ENCODE measurements at regions not wholly inside any gene's neighbourhood (a gene's known extent, or its start where the extent isn't known, plus 50 kb on each side); places are given as distances from the start of the nearest gene placed in this dataset.

DNA sequence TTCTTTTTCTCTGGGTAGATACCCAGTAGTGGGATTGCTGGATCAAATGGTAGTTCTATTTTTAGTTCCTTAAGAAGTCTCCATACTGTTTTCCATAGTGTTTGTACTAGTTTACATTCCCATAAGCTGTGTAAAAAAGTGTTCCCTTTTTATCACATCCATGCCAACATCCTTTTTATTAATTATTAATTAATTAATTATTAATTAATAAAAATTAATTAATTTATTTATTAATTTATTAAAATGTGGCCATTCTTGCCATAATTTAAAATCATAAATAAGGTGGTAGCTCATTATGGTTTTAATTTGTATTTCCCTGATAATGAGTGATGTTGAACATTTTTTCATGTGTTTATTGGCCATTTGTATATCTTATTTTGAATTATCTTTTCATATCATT is 173.9 kb upstream of the FOXN2 start:
- no peaks in the 10 kb centered on the region for H3K27me3 Mint-ChIP-seq (ENCODE audit: low read depth)
- TF ChIP-seq, protein P1, sequence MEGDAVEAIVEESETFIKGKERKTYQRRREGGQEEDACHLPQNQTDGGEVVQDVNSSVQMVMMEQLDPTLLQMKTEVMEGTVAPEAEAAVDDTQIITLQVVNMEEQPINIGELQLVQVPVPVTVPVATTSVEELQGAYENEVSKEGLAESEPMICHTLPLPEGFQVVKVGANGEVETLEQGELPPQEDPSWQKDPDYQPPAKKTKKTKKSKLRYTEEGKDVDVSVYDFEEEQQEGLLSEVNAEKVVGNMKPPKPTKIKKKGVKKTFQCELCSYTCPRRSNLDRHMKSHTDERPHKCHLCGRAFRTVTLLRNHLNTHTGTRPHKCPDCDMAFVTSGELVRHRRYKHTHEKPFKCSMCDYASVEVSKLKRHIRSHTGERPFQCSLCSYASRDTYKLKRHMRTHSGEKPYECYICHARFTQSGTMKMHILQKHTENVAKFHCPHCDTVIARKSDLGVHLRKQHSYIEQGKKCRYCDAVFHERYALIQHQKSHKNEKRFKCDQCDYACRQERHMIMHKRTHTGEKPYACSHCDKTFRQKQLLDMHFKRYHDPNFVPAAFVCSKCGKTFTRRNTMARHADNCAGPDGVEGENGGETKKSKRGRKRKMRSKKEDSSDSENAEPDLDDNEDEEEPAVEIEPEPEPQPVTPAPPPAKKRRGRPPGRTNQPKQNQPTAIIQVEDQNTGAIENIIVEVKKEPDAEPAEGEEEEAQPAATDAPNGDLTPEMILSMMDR (IDR thresholded peaks at IDR 0.05): no peak
- DNase-seq (ENCODE audit: low spot score): no peak
- no peak overlapping the region for H3K27ac Mint-ChIP-seq (ENCODE audit: unreplicated experiment)
- H3K9me3 Mint-ChIP-seq (ENCODE audit: low read depth): peaks cover 13% of the 10 kb centered on the region
- H3K36me3 Mint-ChIP-seq (ENCODE audit: low read depth): no peaks in the 10 kb centered on the region
- no peaks in the 10 kb centered on the region for H3K4me1 Mint-ChIP-seq (ENCODE audit: low read depth)
- H3K4me3 Mint-ChIP-seq (ENCODE audit: unreplicated experiment): no peak overlapping the region

DNA sequence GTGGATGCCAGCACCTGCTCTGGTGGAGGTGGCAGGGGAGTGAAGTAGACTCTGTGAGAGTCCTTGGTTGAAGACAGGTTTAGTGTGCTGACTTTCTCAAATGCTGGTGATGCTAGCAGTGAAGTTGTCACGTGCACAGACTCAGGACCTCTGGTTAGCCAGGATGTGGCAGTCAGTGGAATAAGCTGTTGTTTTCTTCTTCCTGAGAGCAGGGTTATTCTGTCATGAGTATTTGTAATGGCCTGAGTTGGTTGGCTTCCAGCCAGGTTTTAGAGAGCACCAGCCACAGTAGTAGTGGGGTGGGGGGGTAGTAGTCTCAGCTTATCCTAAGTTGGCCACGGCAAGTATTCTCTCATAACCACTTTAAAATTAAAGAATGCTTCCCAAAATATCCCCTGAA is 169.7 kb upstream of the FOXN2 start:
- Mint-ChIP-seq H3K9me3 (ENCODE audit: low read depth) (peaks cover 8% of the 10 kb centered on the region), H3K36me3 (ENCODE audit: low read depth) (no peaks in the 10 kb centered on the region), H3K4me1 (ENCODE audit: low read depth) (no peaks in the 10 kb centered on the region), H3K27ac (ENCODE audit: unreplicated experiment) (no peak overlapping the region), H3K4me3 (ENCODE audit: unreplicated experiment) (no peak overlapping the region), H3K27me3 (ENCODE audit: low read depth) (no peaks in the 10 kb centered on the region)
- no peak for DNase-seq (ENCODE audit: low spot score)
- TF ChIP-seq, protein P1 (IDR thresholded peaks at IDR 0.05): no peak

DNA sequence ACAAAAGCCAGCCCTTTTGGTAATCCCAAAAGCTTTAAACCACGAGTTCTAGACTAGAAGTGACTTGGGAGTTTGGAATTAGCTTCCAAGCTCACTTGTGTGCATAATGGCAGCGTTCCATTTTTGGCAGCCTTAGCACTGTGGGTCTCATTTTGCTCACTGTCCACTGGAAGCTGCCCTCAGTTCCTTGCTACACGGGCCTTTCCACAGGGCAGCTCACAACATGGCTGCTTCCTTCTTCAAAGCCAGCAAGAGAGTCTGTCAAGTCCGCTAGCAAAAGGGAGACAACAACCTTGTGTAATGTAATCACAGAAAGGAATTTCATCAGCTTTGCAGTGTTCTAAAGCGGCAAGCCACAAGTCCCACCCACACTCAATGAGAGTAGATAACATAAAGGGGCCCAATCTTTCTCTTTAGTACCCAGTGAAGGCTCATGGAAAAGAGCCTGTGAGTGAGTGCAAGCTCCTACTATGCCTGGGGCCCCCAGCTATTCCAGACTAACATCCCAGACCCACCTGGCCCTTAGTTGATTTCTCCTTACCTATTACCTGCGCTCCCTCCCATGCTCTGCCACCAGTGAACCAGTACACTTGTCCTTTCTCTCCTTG is 168.5 kb upstream of the FOXN2 start:
- no peak overlapping the region for H3K4me3 Mint-ChIP-seq (ENCODE audit: unreplicated experiment)
- no peak overlapping the region for H3K27ac Mint-ChIP-seq (ENCODE audit: unreplicated experiment)
- TF ChIP-seq, protein P1 (IDR thresholded peaks at IDR 0.05): no peak
- peaks cover 8% of the 10 kb centered on the region for H3K9me3 Mint-ChIP-seq (ENCODE audit: low read depth)
- no peak for DNase-seq (ENCODE audit: low spot score)
- no peaks in the 10 kb centered on the region for H3K4me1 Mint-ChIP-seq (ENCODE audit: low read depth)
- no peaks in the 10 kb centered on the region for H3K36me3 Mint-ChIP-seq (ENCODE audit: low read depth)
- H3K27me3 Mint-ChIP-seq (ENCODE audit: low read depth): peaks cover under 1% of the 10 kb centered on the region

DNA sequence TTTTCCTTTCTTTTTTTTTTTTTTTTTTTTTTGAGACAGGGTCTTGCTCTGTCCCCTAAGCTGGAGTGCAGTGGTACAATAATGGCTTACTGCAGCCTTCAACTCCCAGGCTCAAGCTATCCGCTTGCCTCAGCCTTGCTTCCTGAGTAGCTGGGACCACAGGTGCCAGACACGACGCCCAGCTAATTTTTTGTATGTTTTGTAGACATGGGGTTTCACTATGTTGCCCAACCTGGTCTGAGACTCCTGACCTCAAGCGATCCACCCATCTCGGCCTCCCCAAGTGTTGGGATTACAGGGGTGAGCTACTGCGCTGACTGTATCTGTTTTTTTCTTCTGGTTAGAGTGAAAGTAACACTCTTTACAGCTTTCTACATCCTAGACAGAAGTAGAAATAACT is 167.9 kb upstream of the FOXN2 start:
- H3K27me3 Mint-ChIP-seq (ENCODE audit: low read depth): peaks cover 3% of the 10 kb centered on the region
- peaks cover 8% of the 10 kb centered on the region for H3K9me3 Mint-ChIP-seq (ENCODE audit: low read depth)
- TF ChIP-seq, protein P1 (IDR thresholded peaks at IDR 0.05): no peak
- H3K36me3 Mint-ChIP-seq (ENCODE audit: low read depth): no peaks in the 10 kb centered on the region
- no peak overlapping the region for H3K4me3 Mint-ChIP-seq (ENCODE audit: unreplicated experiment)
- no peak overlapping the region for H3K27ac Mint-ChIP-seq (ENCODE audit: unreplicated experiment)
- H3K4me1 Mint-ChIP-seq (ENCODE audit: low read depth): no peaks in the 10 kb centered on the region
- no peak for DNase-seq (ENCODE audit: low spot score)

DNA sequence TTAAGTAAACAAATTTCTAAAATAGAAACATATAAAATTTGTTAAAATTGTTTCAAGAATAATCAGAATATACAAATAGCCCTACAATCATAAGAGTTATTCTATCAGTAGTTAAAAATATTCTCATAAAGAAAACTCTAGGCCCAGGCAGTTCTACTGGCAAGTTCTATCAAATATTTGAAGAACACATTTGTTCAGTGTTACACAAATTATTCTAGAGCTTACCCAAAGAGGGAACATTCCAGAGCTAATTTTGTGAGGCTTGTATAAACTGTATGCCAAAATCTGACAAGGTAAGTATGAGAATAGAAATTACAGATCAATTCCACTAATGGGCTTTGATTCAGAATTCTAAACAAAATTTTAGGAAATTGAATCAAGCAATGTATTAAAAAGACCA is 166.8 kb upstream of the FOXN2 start:
- H3K27ac Mint-ChIP-seq (ENCODE audit: unreplicated experiment): no peak overlapping the region
- H3K4me1 Mint-ChIP-seq (ENCODE audit: low read depth): no peaks in the 10 kb centered on the region
- TF ChIP-seq, protein P1 (IDR thresholded peaks at IDR 0.05): no peak
- no peaks in the 10 kb centered on the region for H3K36me3 Mint-ChIP-seq (ENCODE audit: low read depth)
- H3K27me3 Mint-ChIP-seq (ENCODE audit: low read depth): peaks cover 4% of the 10 kb centered on the region
- peaks cover 3% of the 10 kb centered on the region for H3K9me3 Mint-ChIP-seq (ENCODE audit: low read depth)
- no peak for DNase-seq (ENCODE audit: low spot score)
- H3K4me3 Mint-ChIP-seq (ENCODE audit: unreplicated experiment): no peak overlapping the region
